IMR-90 (cell line): ENCODE measurements at regions not wholly inside any gene's neighbourhood (a gene's known extent, or its start where the extent isn't known, plus 50 kb on each side); places are given as distances from the start of the nearest gene placed in this dataset.

Experiments
- ATAC-seq: fragments of 200-7000 bp; cut with Tn5 transposase; 2 replicates; pipeline ENCODE4 v1.9.1; 2020; ENCODE audit warnings: low read depth, mild to moderate bottlenecking, moderate library complexity
- BruUV-seq: library from RNA; stranded (reverse); fragments of 400-500 nt; replicated peaks from 2 replicates; lab custom pipeline; 2021; lab: Mats Ljungman, UMichigan
- CTCF ChIA-PET: fragments of 300-600 bp; formaldehyde crosslinking; extraction: SDS; loops from one replicate; lab custom pipeline; 2021; ENCODE audit warnings: antibody characterized with exemption; lab: Yijun Ruan, JAX
- POLR2A ChIA-PET: fragments of 300-600 bp; sonication (Branson Sonifier 250); formaldehyde crosslinking; loops from one replicate; lab custom pipeline; 2022; ENCODE audit warnings: antibody characterized with exemption; ENCODE audit not compliant: unreplicated experiment; lab: Charles Lee
- DNase-seq: peaks from one replicate; pipeline ENCODE4 v3.0.0; 2013
- H2AFZ ChIP-seq: replicated peaks from 2 replicates; pipeline ENCODE3; 2013; ENCODE audit warnings: low read length, mild to moderate bottlenecking; ENCODE audit not compliant: poor library complexity
- H2AK5ac ChIP-seq: 2 replicates; pipeline ENCODE4 v1.6.1; 2013; ENCODE audit warnings: low read depth, low read length, inconsistent platforms
- H2AK9ac ChIP-seq: replicated peaks from 2 replicates; pipeline ENCODE3; 2013; ENCODE audit warnings: mild to moderate bottlenecking, low read depth, low read length, moderate library complexity; ENCODE audit not compliant: poor library complexity
- H2BK120ac ChIP-seq: 2 replicates; pipeline ENCODE4 v1.6.1; 2013; ENCODE audit warnings: low read depth, low read length, inconsistent platforms
- H2BK15ac ChIP-seq: 3 replicates; pipeline ENCODE4 v1.6.1; 2013; ENCODE audit warnings: low read depth, low read length, inconsistent platforms
- H2BK20ac ChIP-seq: 2 replicates; pipeline ENCODE4 v1.6.1; 2013; ENCODE audit warnings: low read depth, mild to moderate bottlenecking, inconsistent platforms, low read length, moderate library complexity
- H2BK5ac ChIP-seq: 2 replicates; pipeline ENCODE4 v1.6.1; 2013; ENCODE audit warnings: mild to moderate bottlenecking, low read depth, low read length, inconsistent platforms; ENCODE audit not compliant: poor library complexity, severe bottlenecking
- H3K14ac ChIP-seq: replicated peaks from 2 replicates; pipeline ENCODE4 v1.6.1; 2013; ENCODE audit warnings: low read depth, low read length, inconsistent platforms
- H3K18ac ChIP-seq: 2 replicates; pipeline ENCODE4 v1.6.1; 2013; ENCODE audit warnings: low read depth, low read length, control low read depth
- H3K23ac ChIP-seq: 2 replicates; pipeline ENCODE4 v1.6.1; 2013; ENCODE audit warnings: low read depth, low read length, inconsistent platforms
- H3K27ac ChIP-seq: 2 replicates; pipeline ENCODE4 v1.5.1; 2013; ENCODE audit warnings: mild to moderate bottlenecking, control low read depth, low read length; ENCODE audit not compliant: insufficient read depth
- H3K27me3 ChIP-seq: 2 replicates; pipeline ENCODE4 v1.6.1; 2013; ENCODE audit warnings: low read length; ENCODE audit not compliant: control insufficient read depth, insufficient read depth
- H3K36me3 ChIP-seq: 2 replicates; pipeline ENCODE4 v1.6.1; 2013; ENCODE audit warnings: low read length, mixed read lengths; ENCODE audit not compliant: control insufficient read depth, insufficient read depth
- H3K4ac ChIP-seq: 2 replicates; pipeline ENCODE4 v1.6.1; 2013; ENCODE audit warnings: low read depth, low read length, inconsistent platforms
- H3K4me1 ChIP-seq: 2 replicates; pipeline ENCODE4 v1.6.1; 2013; ENCODE audit warnings: low read length, mixed read lengths; ENCODE audit not compliant: control insufficient read depth, insufficient read depth
- H3K4me2 ChIP-seq: 2 replicates; pipeline ENCODE4 v1.6.1; 2013; ENCODE audit warnings: low read depth, mild to moderate bottlenecking, control low read depth, low read length, moderate library complexity
- H3K4me3 ChIP-seq: 2 replicates; pipeline ENCODE4 v1.5.1; 2013; ENCODE audit warnings: low read depth, mild to moderate bottlenecking, control low read depth, low read length, moderate library complexity; ENCODE audit not compliant: insufficient read depth
- H3K56ac ChIP-seq: 2 replicates; pipeline ENCODE4 v1.6.1; 2013; ENCODE audit warnings: low read length, inconsistent platforms; ENCODE audit not compliant: insufficient read depth; ENCODE audit errors: extremely low read depth
- H3K79me1 ChIP-seq, 2 experiments: 2 replicates each; pipeline ENCODE4 v1.6.1; 2013; ENCODE audit warnings: low read length in 2 of 2, inconsistent platforms in 1 of 2, low read depth in 1 of 2
- H3K9ac ChIP-seq: 2 replicates; pipeline ENCODE4 v1.6.1; 2013; ENCODE audit warnings: low read depth, low read length, control low read depth
- H3K9me1 ChIP-seq: 2 replicates; pipeline ENCODE4 v1.6.1; 2013; ENCODE audit warnings: low read length, inconsistent platforms; ENCODE audit not compliant: insufficient read depth
- H3K9me3 ChIP-seq: 2 replicates; pipeline ENCODE4 v1.6.1; 2013; ENCODE audit warnings: low read length; ENCODE audit not compliant: control insufficient read depth, insufficient read depth
- H4K20me1 ChIP-seq: 2 replicates; pipeline ENCODE4 v1.6.1; 2013; ENCODE audit warnings: low read length, inconsistent platforms; ENCODE audit not compliant: insufficient read depth
- H4K5ac ChIP-seq: 2 replicates; pipeline ENCODE4 v1.6.1; 2013; ENCODE audit warnings: mild to moderate bottlenecking, low read depth, low read length, control low read depth
- H4K8ac ChIP-seq, 2 experiments: 2 replicates each; pipeline ENCODE4 v1.6.1; 2013; ENCODE audit warnings: low read depth in 2 of 2, low read length in 2 of 2, control low read depth in 1 of 2, inconsistent platforms in 1 of 2
- H4K91ac ChIP-seq: 2 replicates; pipeline ENCODE4 v1.6.1; 2013; ENCODE audit warnings: low read depth, low read length, inconsistent platforms; ENCODE audit not compliant: insufficient read depth
- BHLHE40 ChIP-seq: fragments of 150-350 bp; IDR thresholded peaks from 2 replicates; pipeline ENCODE4 v1.6.1; 2016; ENCODE audit warnings: mild to moderate bottlenecking, low read depth, low read length
- CEBPB ChIP-seq: IDR thresholded peaks from 2 replicates; pipeline ENCODE4 v1.6.1; 2012; ENCODE audit warnings: low read depth, low read length, improper control_type of control experiment
- CHD1 ChIP-seq: IDR thresholded peaks from 2 replicates; pipeline ENCODE4 v1.6.1; 2012; ENCODE audit warnings: low read depth, low read length, improper control_type of control experiment
- ELK1 ChIP-seq: fragments of 150-350 bp; IDR thresholded peaks from 2 replicates; pipeline ENCODE4 v1.6.1; 2016; ENCODE audit warnings: low read depth, mild to moderate bottlenecking, low read length, moderate library complexity, borderline replicate concordance
- FOS ChIP-seq: fragments of 150-350 bp; IDR thresholded peaks from 2 replicates; pipeline ENCODE4 v1.6.1; 2016; ENCODE audit warnings: low read depth, low read length
- MAZ ChIP-seq: IDR thresholded peaks from 2 replicates; pipeline ENCODE4 v1.6.1; 2012; ENCODE audit warnings: low read depth, mild to moderate bottlenecking, low read length, improper control_type of control experiment, moderate library complexity, borderline replicate concordance
- MXI1 ChIP-seq: IDR thresholded peaks from 2 replicates; pipeline ENCODE4 v1.6.1; 2012; ENCODE audit warnings: low read depth, mild to moderate bottlenecking, low read length, moderate library complexity, borderline replicate concordance
- NFE2L2 ChIP-seq: fragments of 150-350 bp; IDR thresholded peaks from 2 replicates; pipeline ENCODE4 v1.6.1; 2016; ENCODE audit warnings: low read depth, mild to moderate bottlenecking, low read length
- POLR2A ChIP-seq: IDR thresholded peaks from 2 replicates; pipeline ENCODE4 v1.6.1; 2012; ENCODE audit warnings: mild to moderate bottlenecking, low read depth, low read length
- RAD21 ChIP-seq: IDR thresholded peaks from 2 replicates; pipeline ENCODE4 v1.6.1; 2012; ENCODE audit warnings: low read length, improper control_type of control experiment
- RCOR1 ChIP-seq: IDR thresholded peaks from 2 replicates; pipeline ENCODE4 v1.6.1; 2012; ENCODE audit warnings: mild to moderate bottlenecking, low read length, improper control_type of control experiment; ENCODE audit not compliant: insufficient replicate concordance
- SMC3 ChIP-seq: fragments of 150-350 bp; IDR thresholded peaks from 2 replicates; pipeline ENCODE4 v1.6.1; 2016; ENCODE audit warnings: low read depth, mild to moderate bottlenecking, antibody characterized with exemption, low read length, moderate library complexity
- WGBS, 2 experiments: methylation state at CpG; one replicate each; pipeline versions ENCODE4 v1.1.5 to v1.1.7; 2013; ENCODE audit warnings: missing lambda C conversion rate in 2 of 2; ENCODE audit not compliant: insufficient read length in 1 of 2; ENCODE audit errors: extremely low coverage in 2 of 2; 5-methylcytosine and 5-hydroxymethylcytosine counted together
- dilution Hi-C: fragments of 300-500 bp; cut with HindIII; formaldehyde crosslinking; loops from one replicate; pipeline ENCODE4 v1.14.3; 2018; ENCODE audit warnings: low sequenced_read_pairs; ENCODE audit not compliant: unreplicated experiment
- in situ Hi-C: fragments of 300-500 bp; cut with MboI; formaldehyde crosslinking; loops from 3 replicates; pipeline ENCODE4 v1.14.3; 2019; ENCODE audit warnings: low sequenced_read_pairs, inconsistent platforms, mixed read lengths
- intact Hi-C: fragments of 100-400 bp; cut with micrococcal nuclease; formaldehyde crosslinking; loops from 2 replicates; pipeline ENCODE4 v1.10.0; 2022

GRCh38 chr15:77722759-77723460, 90.2 kb upstream of the LINGO1 start:
- TF ChIP-seq NFE2L2, result no peak
- no peak for TF ChIP-seq MAZ
- TF ChIP-seq ELK1, result no peak
- no peak for TF ChIP-seq FOS
- TF ChIP-seq CHD1, result no peak
- TF ChIP-seq SMC3, result no peak
- TF ChIP-seq RCOR1, result no peak
- TF ChIP-seq RAD21, result no peak
- no peak for TF ChIP-seq CEBPB
- no peak for TF ChIP-seq MXI1
- TF ChIP-seq POLR2A, result no peak
- TF ChIP-seq BHLHE40, result no peak
- H3K9me3 ChIP-seq, result no peaks in the 10 kb centered on the region
- CTCF ChIA-PET, result no interaction called here
- no peak overlapping the region for H4K5ac ChIP-seq
- no peaks in the 10 kb centered on the region for H3K9me1 ChIP-seq
- no peak overlapping the region for H3K23ac ChIP-seq
- no TSS peak for BruUV-seq
- H3K4me3 ChIP-seq, result no peak overlapping the region
- no peak overlapping the region for H3K4ac ChIP-seq
- H3K14ac ChIP-seq, result no peak overlapping the region
- dilution Hi-C loops (no loop called here), intact Hi-C loops (no loop called here), in situ Hi-C loops (no loop called here)
- no peak overlapping the region for H2AFZ ChIP-seq
- WGBS, 2 experiments, result 51% methylated on average over 8 of the region's 18 CpGs; no CpG with 5 or more reads in 1 of the 2 experiments
- H3K56ac ChIP-seq, result no peak overlapping the region
- H3K27me3 ChIP-seq, result peaks cover 43% of the 10 kb centered on the region
- H2AK9ac ChIP-seq, result no peak overlapping the region
- H3K79me1 ChIP-seq, result no peaks in the 10 kb centered on the region
- H3K27ac ChIP-seq, result no peak overlapping the region
- H2BK120ac ChIP-seq, result no peak overlapping the region
- POLR2A ChIA-PET, result no interaction called here
- H3K9ac ChIP-seq, result no peak overlapping the region
- DNase-seq (no peak), ATAC-seq (no peak)
- no peaks in the 10 kb centered on the region for H3K36me3 ChIP-seq
- no peak overlapping the region for H4K91ac ChIP-seq
- H3K4me2 ChIP-seq, result no peak overlapping the region
- no peaks in the 10 kb centered on the region for H4K20me1 ChIP-seq
- no peak overlapping the region for H2AK5ac ChIP-seq
- no peak overlapping the region for H2BK20ac ChIP-seq
- H3K4me1 ChIP-seq, result no peaks in the 10 kb centered on the region
- no peak overlapping the region for H2BK5ac ChIP-seq
- no peak overlapping the region for H4K8ac ChIP-seq
- H3K18ac ChIP-seq, result no peak overlapping the region
- no peak overlapping the region for H2BK15ac ChIP-seq
